IPS DF 19.7 (cell line): ENCODE measurements at regions not wholly inside any gene's neighbourhood (a gene's known extent, or its start where the extent isn't known, plus 50 kb on each side); places are given as distances from the start of the nearest gene placed in this dataset.

Experiments
- DNase-seq: peaks from one replicate; pipeline ENCODE4 v3.0.0-alpha.2; 2013; ENCODE audit warnings: low read depth, low spot score

GRCh38 chr2:6343076-6343475 lies 522.6 kb downstream of the CMPK2 start:
- DNase-seq, result no peak

DNA sequence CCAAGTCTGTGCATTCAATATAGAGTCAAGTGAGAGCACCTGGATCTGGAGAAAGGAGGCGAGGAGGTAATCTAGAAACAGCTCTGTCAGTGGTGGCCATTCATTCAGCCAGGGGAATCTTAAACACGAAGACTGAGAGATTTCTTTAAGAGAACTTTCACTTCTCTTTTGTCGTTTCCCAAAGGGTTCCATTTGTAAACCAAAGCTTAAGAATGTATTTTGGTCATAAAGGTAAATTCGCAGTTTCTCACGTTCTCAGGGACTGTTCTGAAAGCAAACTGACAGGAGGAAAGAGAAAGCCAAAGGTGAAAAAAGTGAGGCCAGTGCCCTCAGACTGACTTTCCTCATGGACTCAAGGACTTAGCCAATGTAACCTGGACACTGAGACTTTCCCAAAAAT lies 513.5 kb downstream of the CMPK2 start:
- DNase-seq, result no peak

- DNase-seq, result no peak
Measured at GRCh38 chr2:6352906-6353515, 512.7 kb downstream of the CMPK2 start.

GRCh38 chr2:6353669-6354068 lies 512.0 kb downstream of the CMPK2 start:
- no peak for DNase-seq

DNA sequence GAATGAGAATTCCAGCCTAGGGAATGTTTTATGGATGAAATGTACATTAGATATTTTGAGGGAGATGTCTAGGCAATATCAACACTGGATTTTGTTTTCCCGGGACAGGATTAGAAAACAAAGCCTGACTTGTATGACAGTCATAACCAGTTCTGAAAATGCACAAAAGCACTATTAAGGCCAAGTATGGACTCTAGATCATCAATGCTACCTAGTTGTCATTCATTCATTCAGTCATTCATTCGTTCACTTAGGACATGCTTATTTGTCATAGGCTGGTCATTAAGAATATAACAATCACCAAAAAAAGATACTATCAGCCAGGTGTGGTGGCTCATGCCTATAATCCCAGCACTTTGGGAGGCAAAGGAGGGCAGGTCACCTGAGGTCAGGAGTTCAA lies 511.2 kb downstream of the CMPK2 start:
- no peak for DNase-seq

DNA sequence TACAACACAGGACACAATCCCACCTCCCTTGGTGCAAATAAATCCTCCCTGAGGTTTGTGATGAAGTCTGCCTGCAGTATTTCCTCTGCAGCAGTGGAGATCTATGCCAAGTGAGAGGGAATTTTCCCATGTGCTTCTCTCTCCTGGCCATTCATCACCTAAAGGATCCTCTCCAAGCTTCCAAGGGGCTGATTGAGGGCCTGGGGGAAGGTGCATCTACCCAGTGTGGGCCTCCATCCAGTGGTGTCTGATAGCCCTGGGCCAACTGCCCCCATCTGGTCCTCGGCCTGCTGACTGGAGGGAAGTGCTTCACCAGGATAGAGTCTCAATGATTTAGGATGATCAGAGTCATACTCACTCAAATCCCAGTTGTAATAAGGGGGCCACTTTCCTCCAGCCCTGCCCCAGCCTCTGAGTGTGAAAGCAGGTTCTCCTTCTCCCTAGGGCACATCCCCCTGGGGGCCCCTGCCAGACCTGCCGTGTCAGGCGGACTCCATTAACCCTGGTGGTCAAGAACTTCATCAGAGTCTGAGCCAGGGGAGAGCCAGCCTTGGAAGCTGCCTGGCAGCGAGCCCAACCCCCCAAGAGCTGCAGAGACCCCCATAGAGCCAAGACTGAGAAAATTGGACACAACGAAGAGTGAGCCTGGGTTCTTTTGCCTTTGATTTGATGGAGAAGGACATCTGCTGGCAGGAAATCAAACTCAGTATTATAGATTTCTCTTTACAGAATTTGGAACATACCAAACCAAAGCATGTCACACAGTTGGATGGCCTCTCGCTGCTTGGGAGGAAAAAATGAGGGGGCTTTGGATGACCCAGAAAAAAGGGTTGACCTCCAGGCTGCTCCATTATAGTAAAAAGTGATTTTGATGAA lies 509.6 kb downstream of the CMPK2 start:
- DNase-seq, result no peak

DNA sequence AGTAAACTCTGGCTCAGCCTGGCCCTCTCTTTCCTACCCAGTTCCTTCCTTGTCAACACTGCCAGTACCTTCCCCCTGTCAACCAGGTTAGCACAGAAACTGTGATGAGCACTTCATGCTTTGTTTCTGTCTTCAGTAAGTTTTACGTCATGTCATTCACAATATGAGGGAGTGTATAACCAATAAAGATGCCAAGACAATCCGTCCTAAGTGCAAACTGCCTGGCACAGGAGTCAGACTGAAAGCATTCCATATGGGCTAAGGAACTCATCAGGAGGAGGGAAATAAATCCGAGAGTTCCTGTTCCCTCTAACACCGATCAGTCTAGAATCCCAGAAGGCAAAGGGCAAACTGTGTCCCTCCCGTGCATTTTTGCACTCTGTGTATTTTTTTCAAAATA lies 507.2 kb downstream of the CMPK2 start:
- no peak for DNase-seq

- DNase-seq, result no peak
Measured at GRCh38 chr2:6358985-6359384, 506.7 kb downstream of the CMPK2 start.

DNA sequence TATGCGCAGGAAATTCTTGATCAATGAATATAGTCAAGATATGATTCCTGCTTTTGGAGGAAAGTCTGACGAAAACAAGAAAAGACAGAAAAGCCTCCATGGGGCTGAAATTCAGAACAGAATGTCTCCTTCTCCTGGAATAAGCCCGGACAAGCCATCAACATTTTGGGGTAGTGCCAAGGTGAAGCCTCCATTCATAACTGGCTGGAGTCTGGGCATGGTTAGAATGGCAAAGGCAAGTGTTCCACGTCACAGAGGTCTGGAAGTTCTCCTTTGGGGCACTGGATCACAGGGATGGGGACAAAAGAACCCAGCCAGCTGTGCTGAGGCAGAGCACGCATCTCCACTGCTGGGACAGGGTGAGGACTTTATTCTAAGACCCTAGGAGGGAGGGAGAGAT lies 505.7 kb downstream of the CMPK2 start:
- DNase-seq, result no peak

DNA sequence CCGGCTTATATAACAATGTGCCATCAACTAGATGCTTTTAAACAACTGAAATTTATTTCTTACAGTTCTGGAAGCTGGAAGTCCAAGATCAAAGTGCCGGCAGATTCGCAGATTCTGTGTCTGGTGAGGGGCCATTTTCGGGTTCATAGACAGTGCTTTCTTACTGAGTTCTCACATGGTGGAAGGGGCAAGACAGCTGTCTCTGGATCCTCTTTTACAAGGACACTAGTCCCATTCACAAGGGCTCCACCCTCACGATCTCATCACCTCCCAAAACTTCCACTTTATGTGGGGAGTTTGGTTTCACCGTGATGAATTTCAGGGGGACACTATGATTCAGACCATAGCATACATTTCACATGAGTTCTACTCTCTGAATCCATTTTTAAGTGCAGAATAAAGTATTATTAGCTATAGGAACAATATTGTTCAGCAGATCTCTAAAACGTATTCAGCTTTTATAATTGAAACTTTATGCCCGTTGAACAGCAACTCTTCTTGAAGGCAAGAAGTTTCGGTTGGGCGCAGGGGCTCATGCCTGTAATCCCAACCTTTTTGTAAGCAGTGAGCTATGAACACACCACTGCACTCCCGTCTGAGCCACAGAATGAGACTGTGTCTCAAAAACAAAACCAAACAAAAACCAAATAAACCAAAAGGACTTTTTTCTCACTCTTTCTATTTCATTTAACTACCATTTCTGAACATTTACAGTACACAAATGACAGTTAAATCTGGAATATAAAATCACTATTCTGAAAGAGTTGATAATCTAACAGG lies 502.8 kb downstream of the CMPK2 start:
- no peak for DNase-seq

- DNase-seq, result no peak
Measured at GRCh38 chr2:6368281-6368680, 497.4 kb downstream of the CMPK2 start.

DNA sequence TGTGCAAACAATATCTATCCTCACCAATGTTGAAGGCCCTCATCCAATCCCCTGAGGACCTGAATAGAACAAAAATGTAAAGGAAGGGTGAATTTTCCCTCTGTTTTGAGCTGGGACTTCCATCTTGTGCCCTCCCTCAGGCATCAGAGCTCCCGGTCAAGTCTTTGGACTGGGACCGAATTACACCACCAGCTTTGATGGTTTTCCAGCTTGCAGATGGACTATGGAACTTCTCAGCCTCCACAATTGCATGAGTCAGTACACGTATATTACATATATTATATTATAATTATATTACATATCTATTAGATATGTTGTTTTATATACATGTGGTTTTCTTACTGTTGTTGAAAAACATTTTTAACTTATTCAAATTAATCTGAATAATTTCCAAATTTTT lies 496.4 kb downstream of the CMPK2 start:
- no peak for DNase-seq

DNA sequence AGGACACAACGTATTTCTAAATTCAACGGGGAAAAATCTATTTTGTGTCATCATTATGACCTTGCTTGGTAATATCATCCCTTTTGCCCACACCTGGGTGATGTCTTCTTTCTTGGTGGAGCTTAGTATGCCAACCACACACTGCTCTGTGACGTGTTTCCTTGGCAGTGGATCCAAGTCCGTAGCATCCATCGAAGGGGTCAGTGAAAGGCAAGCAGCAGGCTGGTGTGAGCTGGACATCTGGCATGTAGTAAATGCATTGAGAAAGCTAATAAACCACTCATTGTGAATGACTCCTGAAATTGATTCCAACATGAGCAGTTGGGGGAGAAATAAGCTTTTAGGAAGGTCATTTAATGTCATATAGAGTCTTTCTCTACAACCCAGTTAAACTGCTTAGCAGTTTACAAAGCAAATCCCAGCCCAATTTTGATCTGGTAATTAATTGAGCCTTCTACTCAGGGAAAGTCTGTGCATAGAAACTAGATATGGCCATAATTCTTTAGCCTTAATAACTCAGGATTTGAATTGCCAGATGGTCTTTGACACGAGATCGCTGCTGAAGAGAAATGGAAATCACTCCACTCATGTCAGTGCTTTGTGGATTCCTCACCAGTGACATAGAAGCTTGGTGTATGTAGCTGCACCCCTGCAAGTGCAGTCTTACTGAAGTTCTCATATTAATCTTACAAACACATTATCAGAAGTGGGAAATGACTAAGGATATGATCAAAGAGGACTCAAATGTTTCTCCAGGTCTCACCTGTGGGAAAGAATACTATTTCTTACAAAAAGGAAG lies 494.8 kb downstream of the CMPK2 start:
- DNase-seq, result no peak

DNA sequence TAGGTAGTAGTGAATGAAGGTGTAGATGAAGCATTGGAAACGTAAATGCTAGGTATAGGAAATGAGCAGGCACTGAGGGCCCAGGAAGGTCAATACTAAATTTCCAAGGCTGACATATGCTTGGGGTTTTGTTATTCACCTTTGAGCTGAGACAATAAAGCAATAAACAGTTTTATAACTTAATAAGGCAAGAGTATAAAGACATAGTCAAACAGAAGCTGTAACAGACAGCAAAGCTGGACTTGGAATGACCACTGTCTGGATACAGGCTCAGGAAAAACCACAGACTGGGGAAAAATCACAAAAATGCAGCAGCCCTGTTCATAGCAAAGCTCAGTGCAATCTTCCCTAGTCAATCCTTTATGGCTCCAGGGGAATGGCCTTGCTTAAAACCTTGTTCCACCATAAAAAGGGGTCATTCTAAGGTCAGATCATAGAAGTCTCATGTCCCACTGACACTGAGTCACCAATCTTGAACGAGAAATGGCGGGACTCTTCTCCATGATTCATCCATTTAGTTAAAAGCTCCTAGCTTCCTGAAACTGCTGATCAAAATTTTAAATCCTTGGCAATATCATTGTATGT lies 493.3 kb downstream of the CMPK2 start:
- DNase-seq, result no peak

GRCh38 chr2:6381326-6381725 lies 484.4 kb downstream of the CMPK2 start:
- DNase-seq, result no peak

DNA sequence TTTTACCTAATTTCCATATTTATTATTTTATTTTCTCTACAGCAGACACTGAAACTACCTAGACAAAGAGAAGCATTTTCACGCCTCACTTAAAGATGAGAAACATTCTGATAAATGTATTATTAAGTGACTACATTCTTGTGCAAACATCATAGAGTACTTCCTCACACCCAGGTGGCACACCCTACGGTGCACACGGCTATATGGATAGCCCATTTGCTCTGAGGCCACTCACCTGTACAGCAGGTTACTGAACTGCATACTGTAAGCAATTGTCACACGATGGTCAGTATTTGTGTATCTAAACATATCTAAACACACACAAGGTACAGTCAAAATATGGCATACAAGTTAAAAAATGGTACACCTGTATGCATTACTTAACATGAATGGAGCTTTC lies 481.4 kb downstream of the CMPK2 start:
- no peak for DNase-seq

- no peak for DNase-seq
Measured at GRCh38 chr2:6392354-6392753, 473.4 kb downstream of the CMPK2 start.

- DNase-seq, result no peak
Measured at GRCh38 chr2:6392966-6393365, 472.7 kb downstream of the CMPK2 start.

GRCh38 chr2:6393819-6394218 lies 471.9 kb downstream of the CMPK2 start:
- DNase-seq, result no peak

DNA sequence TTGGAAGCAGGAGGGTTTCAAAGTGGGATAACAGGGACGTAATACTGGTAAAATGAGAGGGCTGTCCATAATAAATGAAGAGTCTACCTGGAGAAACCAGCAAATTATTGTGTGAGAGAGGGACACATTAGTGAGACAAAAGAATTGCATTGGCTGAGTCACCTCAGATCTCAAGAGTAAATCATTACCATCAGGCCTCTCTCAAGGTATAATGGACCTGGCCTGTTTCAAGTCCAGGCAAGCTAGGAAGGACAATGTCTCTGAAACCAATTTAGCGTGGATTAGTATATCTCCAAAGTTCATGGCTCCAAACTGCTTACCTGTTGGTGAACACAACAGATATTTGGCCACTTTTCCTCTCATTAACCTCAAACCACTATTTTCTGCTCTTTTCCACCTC lies 471.4 kb downstream of the CMPK2 start:
- no peak for DNase-seq

GRCh38 chr2:6398421-6398820 lies 467.3 kb downstream of the CMPK2 start:
- DNase-seq, result no peak
